GM19043 (cell line): ENCODE measurements at regions not wholly inside any gene's neighbourhood (a gene's known extent, or its start where the extent isn't known, plus 50 kb on each side); places are given as distances from the start of the nearest gene placed in this dataset.
"Not testable (repeated sequence)": the region's sequence is repeated elsewhere in the genome, so short reads cannot be mapped to it uniquely, and the experiment has no call there.

ENCODE experiments used
- ATAC-seq: cut with Tn5 transposase; IDR thresholded peaks from one replicate; pipeline ENCODE4 v1.9.1; 2021; ENCODE audit warnings: low read depth; ENCODE audit not compliant: unreplicated experiment

GRCh38 chr11:103709371-103709770, 327.1 kb upstream of the DDI1 start:
- no peak for ATAC-seq

- ATAC-seq: no peak
Observed at GRCh38 chr11:103714246-103714645, 322.2 kb upstream of the DDI1 start.

DNA sequence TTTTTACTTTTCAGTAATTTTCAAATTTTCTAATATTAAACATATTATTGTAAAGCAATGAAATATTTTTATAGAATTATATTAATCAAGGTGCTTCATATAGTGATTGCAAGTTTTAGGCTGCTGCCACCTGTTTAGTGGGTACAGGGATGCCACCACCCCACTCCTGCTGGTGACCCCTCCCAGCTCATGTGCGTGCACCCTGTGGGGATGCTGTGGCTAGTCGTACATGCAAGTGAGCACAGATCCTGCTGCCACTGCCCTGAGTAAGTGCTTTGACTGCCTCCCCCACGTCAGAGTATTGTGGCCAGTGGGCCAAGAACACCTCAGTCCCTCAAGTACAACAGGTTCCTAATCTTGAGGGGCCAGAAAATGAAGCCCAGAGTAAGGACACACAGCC, 320.1 kb upstream of the DDI1 start:
- no peak for ATAC-seq

DNA sequence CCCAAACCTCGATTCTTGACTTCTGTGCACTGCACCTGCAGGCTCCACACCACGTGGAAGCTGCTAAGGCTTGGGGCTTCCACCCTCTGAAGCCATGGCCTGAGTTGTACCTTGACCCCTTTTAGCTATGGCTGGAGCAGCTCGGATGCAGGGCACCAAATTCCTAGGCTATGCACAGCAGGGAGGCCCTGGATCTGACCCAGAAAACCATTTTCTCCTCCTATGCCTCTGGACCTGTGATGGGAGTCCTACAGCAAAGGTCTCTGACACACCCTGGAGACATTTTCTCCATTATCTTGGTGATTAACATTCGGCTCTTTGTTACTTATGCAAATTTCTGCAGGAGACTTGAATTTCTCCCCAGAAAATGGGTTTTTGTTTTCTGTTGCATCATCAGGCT, 309.2 kb upstream of the DDI1 start:
- ATAC-seq: no peak

GRCh38 chr11:103729617-103730016, 306.8 kb upstream of the DDI1 start:
- no peak for ATAC-seq

DNA sequence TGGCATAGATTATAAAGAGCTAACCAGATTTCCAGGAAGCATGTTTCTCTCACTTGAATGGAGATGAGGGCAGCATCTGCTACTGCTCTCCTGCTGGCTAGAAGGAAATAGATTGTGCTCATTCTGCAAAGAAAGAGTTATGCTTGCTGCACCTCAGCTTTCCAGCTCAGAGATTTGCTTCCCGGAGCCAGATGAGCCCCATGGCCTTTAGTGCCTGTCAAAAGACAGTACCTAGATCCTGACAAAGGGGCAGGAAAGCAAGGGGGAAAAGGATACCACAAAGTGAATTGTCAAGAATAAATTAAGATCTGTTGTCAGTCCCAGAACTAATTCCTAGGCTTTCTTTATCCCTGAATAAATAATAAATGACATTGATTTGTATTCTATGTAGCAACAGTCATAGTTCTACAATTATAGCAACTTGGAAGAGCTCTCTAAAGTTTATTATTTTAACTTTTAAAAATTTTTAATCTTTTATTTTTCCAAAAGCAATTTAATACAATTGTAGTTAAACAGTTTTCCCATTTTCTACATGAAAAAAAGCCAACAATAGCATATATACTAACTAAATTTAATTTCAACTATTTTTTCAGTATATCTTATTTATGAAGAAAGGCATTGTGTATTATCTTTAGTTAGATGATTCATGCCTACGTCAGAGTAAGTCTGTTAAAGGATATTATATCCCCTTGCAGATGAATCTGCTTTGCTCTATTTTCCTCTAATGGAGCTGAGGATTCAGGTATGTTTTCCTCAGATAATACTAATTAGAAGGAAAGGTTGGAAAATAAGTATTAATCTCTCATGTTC, 306.1 kb upstream of the DDI1 start:
- no peak for ATAC-seq

GRCh38 chr11:103731670-103732069, 304.8 kb upstream of the DDI1 start:
- no peak for ATAC-seq

DNA sequence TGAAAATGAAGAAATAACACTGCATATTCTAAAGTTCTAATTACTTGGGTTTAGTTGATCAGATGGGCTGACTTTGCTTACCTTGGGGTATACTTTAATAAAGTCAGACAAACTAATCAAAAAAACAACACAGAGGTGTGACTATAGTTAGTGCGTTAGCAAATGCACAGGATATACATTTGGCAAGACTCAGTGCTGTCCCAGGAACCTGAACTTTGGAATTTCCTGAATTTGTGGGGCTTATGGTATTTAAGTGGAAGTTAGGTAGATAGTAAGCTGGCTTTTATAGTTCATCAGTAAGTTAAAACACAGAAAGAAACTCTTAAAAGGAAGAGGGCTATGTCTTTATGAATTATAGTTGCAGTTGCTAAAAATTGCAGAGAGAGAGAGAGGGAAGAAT, 302.6 kb upstream of the DDI1 start:
- ATAC-seq: no peak

GRCh38 chr11:103735497-103736032, 300.9 kb upstream of the DDI1 start:
- ATAC-seq: no peak

DNA sequence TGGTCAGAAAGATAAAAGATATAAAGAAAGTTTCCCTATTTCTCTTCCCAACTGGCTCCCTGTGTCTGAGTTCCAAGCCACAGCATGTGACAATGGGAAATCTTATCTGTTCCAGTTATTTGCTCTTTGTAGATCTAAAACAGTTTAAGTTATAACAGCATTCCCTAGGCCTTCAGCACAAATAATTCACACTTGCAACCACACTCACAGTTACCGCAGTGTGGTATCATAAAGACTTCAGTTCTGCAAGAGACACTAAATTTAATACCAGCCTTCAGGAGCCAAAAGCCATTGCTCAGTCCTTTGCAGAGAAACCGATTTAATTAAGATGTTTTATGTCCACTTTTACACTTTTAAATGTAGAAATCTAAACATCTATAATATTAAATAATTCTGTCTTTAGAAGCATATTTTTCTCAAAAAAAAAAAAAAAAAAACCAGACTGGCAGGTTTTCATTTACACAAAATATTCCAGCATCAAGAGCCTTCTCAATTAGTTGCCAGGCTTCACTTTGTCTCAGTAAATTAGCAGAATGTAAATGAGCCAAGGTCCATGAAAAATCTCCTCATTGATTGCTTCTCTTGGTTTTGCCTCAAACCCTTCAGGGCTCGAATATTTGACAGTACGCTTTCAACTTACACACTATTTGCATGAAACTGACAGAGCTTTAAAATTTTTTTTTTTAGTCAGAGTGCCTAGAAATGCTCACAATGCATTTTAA, 300.0 kb upstream of the DDI1 start:
- no peak for ATAC-seq

DNA sequence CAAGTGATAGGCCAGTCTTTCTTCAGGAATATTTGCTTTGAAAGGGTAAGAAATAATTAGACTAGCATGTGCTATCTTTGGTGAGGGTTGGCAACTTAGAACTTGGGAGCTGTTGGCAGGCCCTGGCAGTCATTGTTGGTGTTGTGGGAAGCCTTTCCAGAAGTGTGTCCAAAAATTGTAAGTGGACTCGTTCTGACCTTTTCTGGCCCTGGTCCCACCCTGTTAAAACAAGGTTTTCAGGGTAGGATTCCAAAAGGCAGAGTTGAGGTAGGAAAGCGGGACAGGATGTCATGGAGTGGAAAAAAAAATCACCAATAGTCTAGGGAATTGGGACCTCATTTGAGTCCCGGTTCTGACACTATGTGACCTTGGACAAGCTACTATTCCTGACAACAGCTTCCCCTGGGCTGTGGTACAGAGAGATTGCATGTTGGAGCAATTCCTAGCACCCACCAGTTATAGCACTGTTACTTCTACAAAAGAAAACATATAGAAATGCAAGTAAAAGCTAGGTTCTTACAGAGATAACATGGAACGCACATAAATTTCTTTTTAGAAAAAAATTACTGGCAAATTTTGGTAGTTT, 299.3 kb upstream of the DDI1 start:
- ATAC-seq: no peak

DNA sequence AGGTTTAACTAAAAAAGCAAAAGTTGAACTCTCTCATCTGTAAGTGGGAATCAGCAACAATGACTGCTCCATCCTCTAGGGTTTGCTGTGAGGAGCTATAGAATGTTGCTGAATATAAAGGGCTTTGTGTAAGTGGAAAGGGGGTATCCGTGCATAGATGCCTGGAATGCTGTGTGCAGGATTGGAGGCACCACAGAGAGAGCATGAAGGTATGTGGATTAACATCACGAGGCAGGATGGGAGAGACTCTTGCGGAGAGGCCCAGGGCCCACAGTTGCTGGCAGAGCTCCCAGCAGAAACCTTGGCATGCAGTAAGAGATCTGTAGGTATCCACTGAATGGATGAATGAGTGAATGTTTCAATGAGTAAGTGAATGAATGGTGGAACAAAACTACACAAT, 298.7 kb upstream of the DDI1 start:
- ATAC-seq: no peak

DNA sequence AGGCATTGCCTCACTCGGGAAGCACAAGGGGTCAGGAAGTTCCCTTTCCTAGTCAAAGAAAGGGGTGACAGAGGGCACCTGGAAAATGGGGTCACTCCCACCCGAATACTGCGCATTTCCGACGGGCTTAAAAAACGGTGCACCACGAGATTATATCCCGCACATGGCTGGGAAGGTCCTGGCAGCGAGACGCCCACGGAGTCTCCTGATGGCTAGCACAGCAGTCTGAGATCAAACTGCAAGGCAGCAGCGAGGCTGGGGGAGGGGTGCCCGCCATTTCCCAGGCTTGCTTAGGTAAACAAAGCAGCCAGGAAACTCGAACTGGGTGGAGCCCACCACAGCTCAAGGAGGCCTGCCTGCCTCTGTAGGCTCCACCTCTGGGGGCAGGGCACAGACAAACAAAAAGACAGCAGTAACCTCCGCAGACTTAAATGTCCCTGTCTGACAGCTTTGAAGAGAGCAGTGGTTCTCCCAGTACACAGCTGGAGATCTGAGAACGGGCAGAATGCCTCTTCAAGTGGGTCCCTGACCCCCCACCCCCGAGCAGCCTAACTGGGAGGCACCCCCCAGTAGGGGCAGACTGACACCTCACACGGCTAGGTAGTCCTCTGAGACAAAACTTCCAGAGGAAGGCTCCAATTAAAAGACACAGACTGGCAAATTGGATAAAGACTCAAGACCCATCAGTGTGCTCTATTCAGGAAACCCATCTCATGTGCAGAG, 297.2 kb upstream of the DDI1 start:
- ATAC-seq: not testable (repeated sequence)

DNA sequence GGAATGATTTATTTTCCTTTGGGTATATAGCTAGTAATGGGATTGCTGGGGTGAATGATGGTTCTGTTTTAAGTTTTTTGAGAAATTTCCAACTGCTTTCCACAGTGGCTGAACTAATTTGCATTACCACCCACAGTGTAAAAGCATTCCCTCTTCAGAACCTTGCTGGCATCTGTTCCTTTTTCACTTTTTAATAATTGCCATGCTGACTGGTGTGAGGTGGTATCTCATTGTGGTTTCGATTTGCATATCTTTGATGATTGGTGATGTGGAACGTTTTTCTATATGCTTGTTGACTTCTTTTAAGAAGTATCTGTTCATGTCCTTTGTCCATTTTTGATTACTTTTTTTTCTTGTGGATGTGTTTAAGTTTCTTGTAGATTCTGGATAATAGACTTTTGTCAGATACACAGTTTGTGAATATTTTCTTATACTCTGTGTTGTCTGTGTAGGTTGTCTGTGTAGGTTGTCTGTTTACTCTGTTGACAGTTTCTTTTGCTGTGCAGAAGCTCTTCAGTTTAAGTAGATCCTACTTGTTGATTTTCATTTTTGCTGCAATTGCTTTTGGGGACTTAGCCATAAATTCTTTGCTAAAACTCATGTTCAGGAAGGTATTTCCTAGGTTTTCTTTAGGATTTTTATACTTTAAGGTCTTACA, 291.8 kb upstream of the DDI1 start:
- ATAC-seq: no peak

DNA sequence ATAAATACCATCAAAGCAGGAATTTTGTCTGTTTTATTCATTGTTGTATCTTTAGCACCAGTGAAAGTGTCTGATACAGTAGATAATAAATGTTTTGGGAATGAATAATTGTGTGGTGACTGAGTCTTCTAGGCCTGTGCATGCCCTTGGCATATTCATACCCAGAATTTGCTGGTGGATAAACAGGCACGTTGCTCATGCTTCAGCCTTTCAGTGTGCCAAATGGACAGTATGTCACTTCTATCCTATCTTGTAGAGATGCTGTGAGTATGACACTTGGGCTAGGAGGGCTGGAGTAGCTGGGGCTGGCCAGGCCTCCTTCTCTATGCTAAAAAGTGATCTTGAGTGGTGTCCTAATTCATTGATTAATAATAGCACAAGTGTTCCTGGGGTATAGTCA, 287.3 kb upstream of the DDI1 start:
- no peak for ATAC-seq

DNA sequence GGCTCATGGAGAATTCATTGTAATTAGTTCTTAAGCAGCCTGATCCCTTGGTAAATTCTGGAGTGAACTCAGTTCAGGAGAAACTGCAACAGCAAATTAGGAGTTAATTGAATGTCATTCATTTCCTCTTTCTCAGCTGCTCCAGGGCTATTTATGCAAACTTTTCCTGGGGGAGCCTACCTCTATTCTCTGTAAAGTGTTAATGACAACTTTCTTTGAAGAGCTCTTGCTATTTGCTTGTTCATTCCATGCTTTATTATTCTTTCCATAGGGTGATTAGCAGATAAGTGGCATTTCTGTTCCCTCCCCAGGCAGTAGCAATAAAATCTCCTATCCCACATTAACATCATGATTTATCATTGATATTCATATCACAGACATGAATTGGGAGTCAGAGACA, 267.6 kb upstream of the DDI1 start:
- ATAC-seq: no peak

GRCh38 chr11:103773059-103773458, 263.4 kb upstream of the DDI1 start:
- no peak for ATAC-seq

DNA sequence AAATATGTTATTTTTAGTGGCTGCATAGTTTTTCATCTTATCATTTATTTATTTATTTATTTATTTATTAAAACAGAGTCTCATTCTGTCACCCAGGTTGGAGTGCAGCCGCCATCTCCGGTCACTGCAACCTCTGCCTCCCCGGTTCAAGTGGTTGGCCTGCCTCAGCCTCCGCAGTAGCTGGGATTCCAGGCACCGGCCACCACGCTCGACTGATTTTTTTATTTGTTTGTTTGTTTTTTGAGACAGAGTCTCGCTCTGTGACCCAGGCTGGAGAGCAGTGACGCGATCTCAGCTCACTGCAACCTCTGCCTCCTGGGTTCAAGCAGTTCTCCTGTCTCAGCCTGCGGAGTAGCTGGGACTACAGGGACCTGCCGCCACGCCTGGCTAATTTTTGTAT, 262.9 kb upstream of the DDI1 start:
- no peak for ATAC-seq

DNA sequence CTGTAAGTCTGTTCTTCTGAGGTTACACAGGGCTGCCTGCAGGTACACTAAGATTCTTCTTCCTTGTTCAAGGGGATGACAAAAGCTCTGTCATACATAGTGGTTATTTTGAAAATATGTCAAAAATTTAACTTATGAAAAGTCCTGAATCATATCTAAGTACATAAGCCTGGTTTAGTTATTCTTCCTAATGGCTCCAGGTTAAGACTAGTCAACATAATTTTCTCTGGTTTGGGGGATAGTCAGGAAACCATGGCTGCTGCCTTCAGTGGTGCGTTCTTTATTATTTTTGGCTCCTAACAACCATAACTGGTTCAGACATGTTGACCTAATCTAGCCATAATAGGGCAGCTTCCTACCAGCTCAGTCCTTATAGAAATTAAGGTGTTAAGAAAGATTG, 257.4 kb upstream of the DDI1 start:
- ATAC-seq: no peak

- no peak for ATAC-seq
Observed at GRCh38 chr11:103789952-103790351, 246.5 kb upstream of the DDI1 start.
